HG03103 (cell line): ENCODE measurements at regions not wholly inside any gene's neighbourhood (a gene's known extent, or its start where the extent isn't known, plus 50 kb on each side); places are given as distances from the start of the nearest gene placed in this dataset.
"Not testable (repeated sequence)": the region's sequence is repeated elsewhere in the genome, so short reads cannot be mapped to it uniquely, and the experiment has no call there.

Experiments
- ATAC-seq: cut with Tn5 transposase; IDR thresholded peaks from one replicate; pipeline ENCODE4 v1.9.1; 2021; ENCODE audit warnings: low read depth; ENCODE audit not compliant: unreplicated experiment

DNA sequence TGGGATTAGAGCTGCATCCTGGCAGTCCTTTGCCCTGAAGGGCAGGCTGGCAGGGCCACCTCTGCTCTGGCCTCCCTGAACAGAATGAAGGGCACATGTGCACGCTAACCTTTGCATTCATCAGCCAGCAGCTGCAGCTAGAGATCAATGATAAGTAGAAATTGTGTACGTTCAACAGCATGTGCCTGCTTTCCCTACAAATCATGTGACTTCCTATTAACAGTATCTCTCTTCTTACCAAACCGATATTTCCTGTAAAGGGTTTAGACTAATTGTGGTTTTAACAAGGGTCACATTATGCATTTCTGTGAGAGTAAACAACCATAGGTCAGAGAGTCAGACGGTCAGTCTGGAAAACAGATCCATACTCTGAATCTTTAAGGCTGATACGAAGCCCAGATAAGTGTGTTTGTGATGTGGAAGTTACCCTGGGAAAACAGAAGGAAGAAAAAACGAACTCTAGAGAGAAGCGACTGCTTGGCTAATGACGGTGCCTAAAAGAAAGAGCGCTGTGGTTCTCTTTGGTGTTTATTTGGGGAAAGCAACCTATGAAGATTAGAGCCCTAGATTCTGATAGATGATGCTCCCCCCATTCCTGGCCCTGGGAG lies 219.4 kb downstream of the MAF start:
- ATAC-seq = no peak

DNA sequence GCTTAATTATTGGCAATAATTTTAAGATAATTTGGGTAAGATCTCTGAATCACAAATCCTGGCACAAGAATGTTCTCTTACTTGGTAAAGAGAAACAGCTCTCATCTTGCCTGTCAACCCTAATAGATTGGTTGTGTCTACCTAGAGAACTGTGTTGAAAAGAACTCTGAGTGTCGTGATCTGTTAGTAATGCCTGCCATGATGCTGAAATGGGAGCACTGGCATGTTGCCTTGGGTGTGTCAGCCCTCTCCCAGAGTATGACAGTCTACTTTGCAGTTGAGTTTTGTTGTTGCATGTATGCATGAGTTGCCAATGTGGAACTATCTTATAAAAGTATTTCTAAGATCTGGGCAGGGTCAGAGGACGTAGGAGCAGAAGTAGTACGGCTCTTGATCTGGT lies 221.4 kb downstream of the MAF start:
- ATAC-seq = no peak

DNA sequence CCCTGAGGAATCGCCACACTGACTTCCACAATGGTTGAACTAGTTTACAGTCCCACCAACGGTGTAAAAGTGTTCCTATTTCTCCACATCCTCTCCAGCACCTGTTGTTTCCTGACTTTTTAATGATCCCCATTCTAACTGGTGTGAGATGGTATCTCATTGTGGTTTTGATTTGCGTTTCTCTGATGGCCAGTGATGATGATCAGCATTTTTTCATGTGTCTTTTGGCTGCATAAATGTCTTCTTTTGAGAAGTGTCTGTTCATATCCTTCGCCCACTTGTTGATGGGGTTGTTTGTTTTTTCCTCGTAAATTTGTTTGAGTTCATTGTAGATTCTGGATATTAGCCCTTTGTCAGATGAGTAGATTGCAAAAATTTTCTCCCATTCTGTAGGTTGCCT lies 223.5 kb downstream of the MAF start:
- not testable (repeated sequence) for ATAC-seq

DNA sequence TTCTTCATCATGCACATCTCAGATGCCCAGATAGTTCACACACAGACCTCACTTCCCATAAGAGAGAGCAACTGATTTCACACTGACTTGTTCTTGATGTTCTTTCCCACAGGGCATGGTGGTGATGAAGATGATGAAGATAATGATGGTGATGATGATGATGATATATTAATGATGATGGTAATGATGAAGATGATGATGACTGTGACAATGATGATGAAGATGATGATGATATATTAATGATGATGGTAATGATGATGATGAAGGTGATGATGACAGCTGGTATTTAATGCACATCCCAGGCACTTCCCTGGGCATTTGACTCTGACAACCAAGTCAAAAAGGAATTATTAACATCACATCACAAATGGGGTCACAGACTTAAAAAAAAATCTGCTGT lies 225.2 kb downstream of the MAF start:
- ATAC-seq = no peak

DNA sequence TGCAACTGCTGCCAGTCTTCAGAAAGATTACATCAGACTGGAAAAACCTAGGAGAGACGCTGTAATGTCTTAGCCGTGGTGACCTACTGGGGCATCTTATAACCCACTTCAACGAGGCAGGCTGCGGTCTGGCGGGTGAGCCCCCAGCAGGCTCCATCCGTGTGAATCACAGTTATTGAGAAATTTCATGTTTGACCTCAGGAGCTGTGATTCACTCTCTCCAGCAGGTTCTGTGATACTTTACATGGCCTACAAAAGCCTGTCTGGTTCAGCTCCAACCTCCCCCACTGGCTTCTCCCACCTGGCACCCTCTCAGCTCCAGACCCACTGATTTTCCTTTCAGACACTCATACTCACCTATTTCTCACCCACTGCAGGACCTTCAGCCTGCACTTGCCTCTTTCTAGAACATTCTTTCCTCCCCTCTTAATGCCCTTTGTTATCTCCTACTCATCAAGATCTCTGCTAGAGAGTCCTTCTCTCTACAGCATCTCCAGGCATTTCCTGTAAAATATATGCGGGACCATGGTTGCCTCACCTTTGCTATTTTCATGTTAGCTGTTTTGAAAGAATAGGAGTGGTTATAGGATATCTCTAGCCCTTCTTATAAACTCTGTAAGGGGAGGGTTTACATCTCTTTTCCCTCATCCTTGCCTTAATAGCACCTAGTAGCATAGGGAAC lies 227.9 kb downstream of the MAF start:
- ATAC-seq = no peak

DNA sequence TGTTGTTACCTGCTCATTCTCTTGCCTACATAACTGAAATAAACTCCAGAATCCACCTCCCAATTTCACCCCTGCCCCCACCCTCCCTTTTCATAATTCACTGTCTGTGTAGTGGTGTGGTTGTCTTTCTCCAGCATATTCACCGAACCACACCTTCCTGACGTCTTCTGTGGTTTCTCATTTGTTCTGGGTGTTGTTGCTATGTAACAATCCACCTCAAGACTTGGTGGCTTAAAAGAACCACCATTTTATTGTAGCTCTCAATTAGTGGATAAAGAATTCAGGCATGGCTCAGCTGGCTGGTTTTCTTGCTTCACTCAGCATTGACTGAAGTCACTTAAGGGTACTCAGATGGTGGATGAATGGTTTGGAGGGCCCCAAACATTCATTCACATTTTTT lies 229.8 kb downstream of the MAF start:
- ATAC-seq = no peak

DNA sequence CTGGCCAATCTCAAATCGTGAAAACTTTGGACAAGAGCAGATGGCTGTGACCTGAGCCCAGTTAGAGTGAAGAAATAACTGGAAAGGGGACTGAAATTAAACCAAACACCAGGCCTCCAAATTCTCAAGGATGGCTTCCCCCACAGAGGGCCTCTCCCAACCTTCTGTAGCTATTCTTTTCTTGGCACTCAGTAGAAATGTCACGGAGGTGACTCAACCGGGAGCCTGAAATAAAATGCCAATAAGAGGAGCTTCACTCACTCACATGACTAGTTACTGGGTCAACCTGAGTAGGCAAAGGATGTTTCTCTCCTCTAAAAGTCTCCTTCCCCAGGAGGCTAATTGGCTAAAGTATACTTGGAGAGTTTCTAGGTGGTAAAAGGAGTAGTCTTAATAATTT lies 230.7 kb downstream of the MAF start:
- no peak for ATAC-seq

DNA sequence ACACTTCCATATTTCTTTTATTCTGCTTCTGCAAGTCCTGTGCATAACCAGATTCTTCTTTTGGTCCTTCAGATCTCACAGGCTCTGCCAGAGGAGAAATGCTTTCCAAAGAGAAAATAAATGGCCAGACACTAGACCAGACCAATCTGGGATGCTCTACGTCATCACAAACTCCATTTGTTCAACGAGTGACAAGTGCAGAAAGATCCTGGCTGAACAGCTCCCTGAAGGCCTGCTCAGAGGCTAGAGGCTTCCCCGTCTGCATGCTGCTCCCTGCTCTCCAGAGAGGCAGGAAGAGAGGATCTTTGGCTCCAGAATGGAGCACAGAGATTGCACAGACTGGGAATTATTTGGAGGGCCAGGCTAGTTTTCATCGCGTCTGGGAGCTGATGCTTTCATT lies 232.7 kb downstream of the MAF start:
- ATAC-seq = no peak

DNA sequence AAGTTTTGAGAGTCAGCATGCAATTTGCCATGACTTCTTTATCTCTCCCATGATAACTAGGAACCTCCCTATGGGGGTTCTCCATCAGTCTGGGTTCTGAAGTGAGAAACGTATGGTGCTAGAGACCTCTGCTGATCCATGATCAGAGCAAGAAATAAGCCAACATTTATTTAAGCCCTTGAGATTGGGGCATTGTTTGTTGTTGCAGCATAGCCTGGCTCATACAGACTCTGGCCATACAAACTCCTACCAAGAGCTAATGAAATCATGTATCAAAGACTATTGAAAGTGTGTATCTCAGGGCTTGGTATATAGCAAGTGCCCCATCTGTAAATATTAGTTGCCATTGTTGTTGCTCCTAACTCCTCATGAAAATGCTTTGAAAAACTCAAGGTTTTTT lies 233.9 kb downstream of the MAF start:
- no peak for ATAC-seq

DNA sequence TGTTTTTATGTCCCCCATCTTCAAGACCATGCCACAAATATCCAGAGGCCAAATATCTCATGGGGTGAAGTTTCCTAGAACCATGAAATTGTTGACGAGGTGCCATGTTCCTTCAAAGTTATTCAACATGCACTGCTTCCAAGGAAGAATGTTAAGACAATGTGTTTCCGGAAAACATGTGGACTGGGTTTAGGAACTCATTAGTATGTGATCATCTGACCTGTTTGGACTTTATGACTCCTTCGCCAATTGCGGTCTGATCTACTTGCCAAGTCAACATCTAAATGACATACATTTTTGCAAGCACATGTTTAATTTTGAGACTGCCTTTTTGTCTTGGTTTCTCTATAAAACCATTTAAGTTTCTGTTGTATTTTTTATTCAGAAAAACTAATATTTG lies 234.8 kb downstream of the MAF start:
- ATAC-seq = no peak

DNA sequence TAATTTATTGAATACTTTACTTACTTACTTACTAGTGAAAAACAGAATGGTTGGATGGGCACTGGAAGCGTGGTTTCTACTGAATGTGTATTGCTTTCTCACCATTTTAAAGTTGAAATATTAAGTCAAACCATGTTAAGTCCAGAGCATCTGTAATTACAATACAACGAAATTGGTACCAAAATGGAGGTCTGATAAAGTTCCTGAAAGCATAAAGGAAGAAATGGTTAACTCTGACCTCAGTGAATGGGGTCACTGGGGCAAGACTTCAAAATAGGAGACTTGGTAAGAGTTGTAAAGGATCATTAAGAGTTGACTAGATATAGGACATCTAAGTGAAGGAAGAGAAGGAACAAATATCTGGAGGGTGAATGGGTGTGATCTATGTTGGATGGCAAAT lies 237.1 kb downstream of the MAF start:
- no peak for ATAC-seq

DNA sequence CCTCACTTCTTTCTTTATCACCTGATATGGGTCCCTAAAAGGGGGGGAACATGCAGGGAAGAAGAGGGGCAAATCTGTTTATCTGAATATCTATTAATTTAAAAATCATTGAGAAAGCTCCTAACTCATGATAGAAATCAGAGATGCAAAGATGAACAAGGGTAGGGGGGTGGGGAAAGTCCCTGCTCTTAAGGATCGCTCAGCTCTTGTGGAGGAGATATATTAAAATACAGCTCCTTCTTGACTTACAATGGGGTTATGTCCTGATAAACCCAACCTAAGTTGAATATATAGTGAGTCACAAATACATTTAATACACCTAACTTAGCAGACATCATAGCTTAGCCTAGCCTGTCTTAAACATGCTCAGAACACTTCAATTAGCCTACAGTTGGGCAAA lies 237.5 kb downstream of the MAF start:
- no peak for ATAC-seq

DNA sequence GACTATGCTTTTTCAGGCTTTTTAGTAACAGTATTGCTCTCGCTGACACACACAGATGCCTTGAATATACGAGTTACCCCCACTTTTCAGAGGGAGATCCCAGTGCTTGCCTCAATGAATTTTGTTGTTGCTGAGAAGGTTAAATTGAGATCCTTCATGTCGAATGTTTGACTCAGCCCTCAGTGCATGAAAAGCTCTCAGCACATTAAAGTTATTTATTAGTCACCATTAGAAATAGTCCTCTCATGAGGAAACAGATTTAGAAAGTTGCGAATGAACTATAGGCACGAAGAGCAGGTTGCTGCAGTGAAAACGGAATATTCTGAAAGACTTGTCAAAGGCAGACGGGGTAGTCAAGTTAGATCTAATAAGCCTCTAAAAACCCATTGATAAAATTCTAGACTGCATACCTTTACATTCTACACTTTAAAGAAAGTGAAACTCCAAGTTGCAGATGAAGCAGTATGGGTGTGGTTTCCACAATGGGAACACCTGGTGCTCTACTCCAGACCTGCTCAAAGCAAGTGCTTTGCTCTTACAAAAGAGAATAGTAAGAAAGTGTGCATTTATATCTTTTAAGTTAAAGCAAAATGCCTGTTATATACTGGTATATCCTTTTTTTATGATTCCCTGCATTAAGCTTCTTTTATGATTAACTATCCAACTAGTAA lies 238.1 kb downstream of the MAF start:
- ATAC-seq = no peak

DNA sequence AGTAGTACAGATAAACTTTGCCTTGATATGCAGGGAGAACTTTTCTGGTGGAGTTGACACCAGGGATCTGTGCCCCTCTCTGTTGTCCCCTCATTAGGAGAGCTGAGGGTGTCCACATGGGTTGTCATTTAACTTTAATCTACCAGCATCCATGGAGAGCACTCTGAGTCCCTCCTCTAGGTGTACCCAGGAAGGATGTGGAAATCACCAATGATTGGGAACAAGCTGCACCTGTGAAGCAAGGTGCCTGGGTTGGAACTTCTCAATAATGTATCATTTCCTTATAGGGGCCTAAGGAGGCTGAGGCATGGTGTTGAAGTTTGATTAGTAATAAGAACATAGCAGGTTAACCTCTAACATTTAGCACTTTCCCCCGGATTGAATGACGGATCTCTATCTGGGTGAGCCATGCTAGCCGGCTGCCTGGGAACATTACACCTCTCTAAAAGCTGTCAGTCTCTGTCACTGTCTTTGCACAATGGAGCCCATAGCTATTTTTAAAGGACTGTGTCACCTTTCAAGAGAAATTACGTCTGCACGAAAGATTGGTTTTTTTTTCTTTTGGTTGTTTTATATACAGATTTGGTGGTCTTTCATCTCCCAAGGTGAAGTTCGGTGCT lies 239.3 kb downstream of the MAF start:
- no peak for ATAC-seq

DNA sequence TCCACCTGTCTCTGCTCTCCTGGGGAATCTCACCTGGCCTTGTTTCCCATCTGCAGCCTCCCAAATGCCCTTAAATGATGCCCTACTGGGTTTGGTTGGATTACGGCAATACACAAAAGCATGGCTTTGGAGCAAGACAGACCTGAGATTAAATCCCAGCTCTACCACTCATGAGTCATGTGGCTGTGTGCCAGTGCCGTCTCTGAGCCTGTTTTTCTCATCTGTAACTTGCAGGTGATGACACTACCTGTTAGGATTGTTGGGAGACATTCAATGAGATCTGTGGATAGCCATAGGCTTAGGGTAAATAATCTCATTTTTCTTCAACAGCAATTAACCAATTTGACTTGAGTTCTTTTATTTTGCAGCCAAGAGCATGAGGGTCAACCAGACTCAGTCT lies 240.3 kb downstream of the MAF start:
- no peak for ATAC-seq

DNA sequence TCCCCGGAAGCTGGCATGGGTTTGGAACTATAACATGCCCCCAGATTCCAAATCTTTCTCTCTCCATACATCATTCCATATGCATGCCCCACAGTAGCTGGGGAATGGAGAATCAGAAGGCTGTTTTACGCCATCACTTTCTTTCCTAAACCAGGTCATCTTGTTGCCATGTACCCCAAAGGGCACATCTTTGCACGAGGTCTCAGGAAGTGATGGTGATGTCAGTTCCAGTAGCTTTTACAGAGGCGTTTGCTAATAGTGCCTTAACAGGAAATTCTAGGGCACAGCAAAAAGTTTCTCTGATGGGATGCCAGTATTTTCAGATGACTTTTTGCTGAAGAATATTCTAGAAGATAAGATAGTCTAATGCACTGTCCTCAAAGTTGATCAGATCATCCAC lies 241.5 kb downstream of the MAF start:
- ATAC-seq = no peak

DNA sequence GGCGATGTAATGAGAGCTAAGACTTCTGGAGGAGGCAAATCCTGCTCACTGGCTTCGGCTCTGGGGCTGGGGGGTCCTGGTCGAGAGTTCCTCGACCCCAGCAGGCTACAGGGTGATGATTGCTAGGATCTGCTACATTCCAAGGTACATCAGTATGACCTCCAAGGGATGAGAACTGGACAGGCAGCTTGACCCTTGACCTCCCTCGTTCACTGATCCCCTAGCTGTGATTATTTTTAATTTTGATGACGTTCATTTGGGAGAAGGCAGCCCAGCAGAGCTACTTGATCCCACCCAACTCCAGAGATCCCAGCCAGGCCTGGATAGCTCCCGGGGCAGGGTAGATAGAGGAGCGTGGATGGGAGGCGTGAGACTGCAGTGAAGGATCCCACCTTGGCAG lies 242.3 kb downstream of the MAF start:
- no peak for ATAC-seq

DNA sequence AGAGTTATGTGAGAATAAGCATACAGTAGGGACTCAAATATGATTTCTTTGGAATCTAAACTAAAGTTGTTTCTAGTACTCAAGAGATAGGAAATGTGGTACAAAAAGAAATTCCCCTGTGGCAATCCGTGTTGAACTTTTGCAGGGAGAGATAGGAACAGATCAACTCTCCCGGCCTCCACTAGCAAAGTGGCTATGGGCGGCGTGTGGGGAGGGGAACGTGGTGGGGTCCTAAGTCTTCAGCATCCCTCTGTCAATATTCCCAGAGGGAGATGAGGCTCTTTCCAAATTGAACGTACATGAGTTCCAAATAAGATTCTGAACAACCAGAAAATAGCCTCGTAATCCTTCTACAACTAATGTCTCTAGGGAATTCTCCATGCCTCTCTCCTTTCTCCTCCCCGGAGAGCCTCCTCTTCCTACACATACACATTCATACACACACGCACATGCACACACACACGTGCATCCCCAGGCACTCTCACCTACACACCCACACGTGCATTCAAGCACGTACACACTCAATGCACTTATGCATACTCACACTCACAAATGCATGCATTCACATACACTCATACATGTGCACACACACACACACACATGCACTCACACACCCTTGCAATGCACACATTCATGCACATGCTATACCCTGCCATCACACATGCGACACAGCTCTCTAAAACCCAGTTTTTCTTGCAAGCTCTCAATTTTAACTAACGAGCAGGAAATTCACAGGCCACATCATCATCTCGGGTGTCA lies 244.8 kb downstream of the MAF start:
- ATAC-seq = no peak

DNA sequence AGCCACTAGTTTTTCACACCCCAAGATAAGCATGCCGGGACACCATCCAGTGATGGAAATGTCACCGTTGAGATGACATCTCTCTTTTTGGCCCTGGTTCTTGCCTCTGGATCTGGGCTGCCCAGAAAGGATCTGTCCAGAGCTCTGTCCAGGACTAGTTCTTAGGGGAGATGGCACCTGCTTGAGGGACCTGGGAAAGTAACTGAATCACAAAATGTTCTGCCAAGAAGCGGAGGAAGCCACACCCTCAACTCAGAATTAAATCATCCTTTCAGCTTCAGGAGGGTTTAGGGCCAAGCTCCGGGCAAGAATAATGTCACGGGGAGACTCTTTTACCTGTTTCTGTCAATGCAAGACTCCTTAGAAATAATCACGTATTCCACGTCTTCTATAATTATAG lies 248.6 kb downstream of the MAF start:
- no peak for ATAC-seq

DNA sequence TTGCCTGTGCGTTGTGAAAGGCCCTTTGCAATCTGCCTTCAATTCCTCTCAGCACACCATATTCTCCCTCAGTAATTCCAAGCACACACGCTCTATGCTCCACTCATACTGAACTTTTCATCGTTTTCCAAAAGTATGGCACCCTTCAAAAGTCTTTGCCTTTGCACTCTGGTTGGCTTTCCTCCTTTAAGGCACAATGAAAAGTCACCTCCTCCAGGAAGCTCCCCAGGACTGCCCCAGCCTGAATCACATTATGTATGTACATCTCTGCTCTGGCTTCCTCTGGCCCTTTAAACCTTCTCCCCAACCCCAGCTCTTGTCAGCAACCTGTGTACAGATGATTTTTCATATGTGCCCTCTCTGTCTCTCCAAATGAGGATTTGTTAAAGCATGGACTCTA lies 250.7 kb downstream of the MAF start:
- ATAC-seq = no peak
